ENCODE measurements at regions not wholly inside any gene's neighbourhood (a gene's known extent, or its start where the extent isn't known, plus 50 kb on each side); places are given as distances from the start of the nearest gene placed in this dataset.

GRCh38 chr2:131801210-131801744 is 273.6 kb downstream of the CCDC74A start:
- TF ChIP-seq, protein P1, sequence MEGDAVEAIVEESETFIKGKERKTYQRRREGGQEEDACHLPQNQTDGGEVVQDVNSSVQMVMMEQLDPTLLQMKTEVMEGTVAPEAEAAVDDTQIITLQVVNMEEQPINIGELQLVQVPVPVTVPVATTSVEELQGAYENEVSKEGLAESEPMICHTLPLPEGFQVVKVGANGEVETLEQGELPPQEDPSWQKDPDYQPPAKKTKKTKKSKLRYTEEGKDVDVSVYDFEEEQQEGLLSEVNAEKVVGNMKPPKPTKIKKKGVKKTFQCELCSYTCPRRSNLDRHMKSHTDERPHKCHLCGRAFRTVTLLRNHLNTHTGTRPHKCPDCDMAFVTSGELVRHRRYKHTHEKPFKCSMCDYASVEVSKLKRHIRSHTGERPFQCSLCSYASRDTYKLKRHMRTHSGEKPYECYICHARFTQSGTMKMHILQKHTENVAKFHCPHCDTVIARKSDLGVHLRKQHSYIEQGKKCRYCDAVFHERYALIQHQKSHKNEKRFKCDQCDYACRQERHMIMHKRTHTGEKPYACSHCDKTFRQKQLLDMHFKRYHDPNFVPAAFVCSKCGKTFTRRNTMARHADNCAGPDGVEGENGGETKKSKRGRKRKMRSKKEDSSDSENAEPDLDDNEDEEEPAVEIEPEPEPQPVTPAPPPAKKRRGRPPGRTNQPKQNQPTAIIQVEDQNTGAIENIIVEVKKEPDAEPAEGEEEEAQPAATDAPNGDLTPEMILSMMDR (IDR thresholded peaks at IDR 0.05) = no peak
- no peak for TF ChIP-seq POLR2A (IDR thresholded peaks at IDR 0.05)
